Gastrocnemius medialis (tissue), 4 donors: ENCODE measurements at regions not wholly inside any gene's neighbourhood (a gene's known extent, or its start where the extent isn't known, plus 50 kb on each side); places are given as distances from the start of the nearest gene placed in this dataset.

Experiments used
- ATAC-seq, 2 donors: fragments of 150-250 bp; one replicate each; pipeline ENCODE4 v1.9.1; 2016
- DNase-seq, 2 donors: peaks; one replicate each; pipeline ENCODE4 v3.0.0-alpha.2; 2019
- H3K27ac ChIP-seq, 4 donors: fragments of 200-600 bp; sonication (generic); 1 replicate in 1 of 4; 2 replicates in 3 of 4; pipeline ENCODE4 v1.5.1; 2016 to 2018; ENCODE audit warnings: mild to moderate bottlenecking in 2 of 4, moderate library complexity in 1 of 4
- H3K27me3 ChIP-seq, 3 donors: fragments of 200-600 bp; sonication (generic) in 2 of 3; 1 replicate in 1 of 3; 2 replicates in 2 of 3; pipeline versions ENCODE4 v1.5.1 to v1.6.0; 2016 to 2019; ENCODE audit warnings: mild to moderate bottlenecking in 1 of 3, moderate library complexity in 1 of 3
- H3K36me3 ChIP-seq, 2 donors: fragments of 200-600 bp; sonication (generic) in 1 of 2; one replicate each; pipeline ENCODE4 v1.5.1; 2017 to 2018
- H3K4me1 ChIP-seq, 2 donors: fragments of 200-600 bp; sonication (generic) in 1 of 2; one replicate each; pipeline ENCODE4 v1.5.1; 2016 to 2017; ENCODE audit warnings: mild to moderate bottlenecking in 2 of 2
- H3K4me3 ChIP-seq, 4 donors: fragments of 200-600 bp; sonication (generic) in 3 of 4; 1 replicate in 1 of 4; 2 replicates in 3 of 4; pipeline ENCODE4 v1.5.1; 2016 to 2019; ENCODE audit warnings: mild to moderate bottlenecking in 2 of 4
- H3K9me3 ChIP-seq, 3 donors: fragments of 200-600 bp; sonication (generic) in 2 of 3; 1 replicate in 1 of 3; 2 replicates in 2 of 3; pipeline ENCODE4 v1.5.1; 2016 to 2019
- CTCF ChIP-seq, 5 experiments: fragments of 450-650 bp in 3 of 5; fragments of 200-600 bp in 2 of 5; sonication (generic) in 2 of 5; IDR thresholded peaks in 4 of 5; conservative IDR thresholded peaks in 1 of 5; 1 replicate in 4 of 5; 2 replicates in 1 of 5; pipeline ENCODE4 v1.5.1; 2016 to 2019; ENCODE audit warnings: antibody characterized with exemption in 5 of 5, mild to moderate bottlenecking in 3 of 5, moderate library complexity in 3 of 5
- POLR2A ChIP-seq, 2 donors: fragments of 450-650 bp; IDR thresholded peaks; one replicate each; pipeline ENCODE4 v1.6.1; 2017; ENCODE audit warnings: antibody characterized with exemption in 2 of 2, mild to moderate bottlenecking in 2 of 2, moderate library complexity in 2 of 2
- in situ Hi-C, 4 donors: fragments of 200-750 bp; cut with MboI; loops; one replicate each; pipeline versions ENCODE4 v1.15.0 to v1.8.0; 2017; ENCODE audit warnings: low sequenced_read_pairs in 4 of 4
- intact Hi-C: fragments of 100-400 bp; cut with DNase I; formaldehyde crosslinking; loops from one replicate; pipeline ENCODE4 v1.15.1; 2023; ENCODE audit warnings: low total_unique reads

- Histone ChIP-seq H3K36me3 (no peaks in the 10 kb centered on the region), H3K27ac (no peak overlapping the region), H3K27me3 (no peaks in the 10 kb centered on the region), H3K4me1 (peaks cover 0 to 5% of the 10 kb centered on the region in 2 donors), H3K4me3 (no peak overlapping the region), H3K9me3 (no peaks in the 10 kb centered on the region)
- no peak for ATAC-seq
- no peak for TF ChIP-seq POLR2A (IDR thresholded peaks at IDR 0.05)
- TF ChIP-seq CTCF (IDR thresholded peaks at IDR 0.05 in 4 of 5, conservative IDR thresholded peaks at IDR 0.05 in 1 of 5): no peak
- DNase-seq: no peak
- intact Hi-C loops (no loop called here), in situ Hi-C loops (no loop called here)
These were observed 222.6 kb upstream of the RASGEF1B start for GRCh38 chr4:81694176-81694913.

- in situ Hi-C loops: no loop called here
- intact Hi-C loops: no loop called here
- DNase-seq: no peak
- Histone ChIP-seq H3K4me3 (no peak overlapping the region), H3K27ac (no peak overlapping the region), H3K4me1 (peaks cover 0 to 5% of the 10 kb centered on the region in 2 donors), H3K9me3 (no peaks in the 10 kb centered on the region), H3K36me3 (no peaks in the 10 kb centered on the region), H3K27me3 (no peaks in the 10 kb centered on the region)
- TF ChIP-seq CTCF (IDR thresholded peaks at IDR 0.05 in 4 of 5, conservative IDR thresholded peaks at IDR 0.05 in 1 of 5): no peak
- no peak for TF ChIP-seq POLR2A (IDR thresholded peaks at IDR 0.05)
- ATAC-seq: no peak
These were observed 219.2 kb upstream of the RASGEF1B start for GRCh38 chr4:81690871-81691270.

DNA sequence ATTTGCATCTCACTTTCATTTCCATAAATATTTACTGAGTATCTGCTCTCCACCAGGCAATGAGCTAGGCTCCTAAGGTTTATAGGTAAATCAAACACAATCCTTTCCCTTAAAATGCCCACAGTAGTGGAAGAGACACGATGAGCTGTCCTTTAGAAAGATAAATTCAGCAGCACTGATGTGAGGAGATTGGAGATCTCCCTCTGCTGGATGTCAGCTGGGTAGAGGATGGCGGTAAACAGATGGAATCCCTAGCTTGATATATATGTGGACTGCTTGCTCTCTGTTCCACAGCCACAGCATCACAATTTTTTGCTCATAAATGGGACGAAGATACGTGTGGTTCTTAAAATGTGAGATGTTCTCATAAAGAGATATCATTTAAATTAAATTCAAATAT, 216.4 kb upstream of the RASGEF1B start:
- Histone ChIP-seq H3K36me3 (no peaks in the 10 kb centered on the region), H3K4me1 (no peaks in the 10 kb centered on the region), H3K27me3 (no peaks in the 10 kb centered on the region), H3K27ac (no peak overlapping the region), H3K9me3 (no peaks in the 10 kb centered on the region), H3K4me3 (no peak overlapping the region)
- DNase-seq: no peak
- intact Hi-C loops (no loop called here), in situ Hi-C loops (no loop called here)
- peak in 1 of 2 donors; percentile 42 for ATAC-seq
- TF ChIP-seq POLR2A (IDR thresholded peaks at IDR 0.05): no peak
- TF ChIP-seq CTCF (IDR thresholded peaks at IDR 0.05 in 4 of 5, conservative IDR thresholded peaks at IDR 0.05 in 1 of 5): no peak

- DNase-seq: no peak
- Histone ChIP-seq H3K4me1 (no peaks in the 10 kb centered on the region), H3K27ac (no peak overlapping the region), H3K27me3 (no peaks in the 10 kb centered on the region), H3K36me3 (no peaks in the 10 kb centered on the region), H3K4me3 (no peak overlapping the region), H3K9me3 (no peaks in the 10 kb centered on the region)
- ATAC-seq: no peak
- in situ Hi-C loops (no loop called here), intact Hi-C loops (no loop called here)
- no peak for TF ChIP-seq CTCF (IDR thresholded peaks at IDR 0.05 in 4 of 5, conservative IDR thresholded peaks at IDR 0.05 in 1 of 5)
- no peak for TF ChIP-seq POLR2A (IDR thresholded peaks at IDR 0.05)
These were observed 215.8 kb upstream of the RASGEF1B start for GRCh38 chr4:81687471-81687870.

DNA sequence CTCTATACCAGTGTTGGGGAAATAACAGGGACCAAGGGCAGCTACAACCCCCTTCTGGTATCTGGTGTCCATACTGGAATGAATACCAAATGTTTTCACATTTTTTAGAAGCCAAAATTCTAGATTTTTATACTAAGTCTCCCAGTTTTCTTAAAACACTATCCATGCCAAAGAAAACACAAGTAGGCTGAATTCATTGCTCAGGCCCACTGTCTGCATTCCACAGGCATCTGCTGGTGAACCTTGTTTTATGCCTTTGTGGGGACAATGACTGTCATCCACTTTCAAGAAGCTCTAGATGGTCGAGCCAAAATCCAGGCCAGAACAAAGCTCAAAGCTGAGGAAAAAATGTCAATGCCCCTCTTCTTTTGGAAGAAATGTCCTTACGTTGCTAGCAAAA, 213.4 kb upstream of the RASGEF1B start:
- in situ Hi-C loops (no loop called here), intact Hi-C loops (no loop called here)
- no peaks in the 10 kb centered on the region for H3K27me3 ChIP-seq
- no peaks in the 10 kb centered on the region for H3K9me3 ChIP-seq
- DNase-seq: no peak
- no peak overlapping the region for H3K27ac ChIP-seq
- no peak for ATAC-seq
- no peaks in the 10 kb centered on the region for H3K4me1 ChIP-seq
- H3K4me3 ChIP-seq: no peak overlapping the region
- H3K36me3 ChIP-seq: no peaks in the 10 kb centered on the region
- no peak for TF ChIP-seq CTCF (IDR thresholded peaks at IDR 0.05 in 4 of 5, conservative IDR thresholded peaks at IDR 0.05 in 1 of 5)
- no peak for TF ChIP-seq POLR2A (IDR thresholded peaks at IDR 0.05)
